Left colon (tissue), 2 donors: ENCODE measurements at regions not wholly inside any gene's neighbourhood (a gene's known extent, or its start where the extent isn't known, plus 50 kb on each side); places are given as distances from the start of the nearest gene placed in this dataset.
"Not testable (repeated sequence)": the region's sequence is repeated elsewhere in the genome, so short reads cannot be mapped to it uniquely, and the experiment has no call there.

Experiments
- ATAC-seq: fragments of 200-7000 bp; cut with Tn5 transposase; one replicate; pipeline ENCODE4 v1.9.1; 2020; ENCODE audit warnings: mild to moderate bottlenecking, moderate library complexity
- DNase-seq, 2 donors: peaks; one replicate each; pipeline ENCODE4 v3.0.0-alpha.2; 2020
- intact Hi-C, 2 donors: fragments of 100-400 bp; cut with DNase I in 1 of 2; cut with micrococcal nuclease in 1 of 2; formaldehyde crosslinking; loops; one replicate each; pipeline versions ENCODE4 v1.11.2 to v1.14.0; 2022; cut with DNase I, micrococcal nuclease
- donor health status: DM: no; HTN: no; CAD: no.
- donor health status: DM: yes; HTN: yes; CAD: no.

DNA sequence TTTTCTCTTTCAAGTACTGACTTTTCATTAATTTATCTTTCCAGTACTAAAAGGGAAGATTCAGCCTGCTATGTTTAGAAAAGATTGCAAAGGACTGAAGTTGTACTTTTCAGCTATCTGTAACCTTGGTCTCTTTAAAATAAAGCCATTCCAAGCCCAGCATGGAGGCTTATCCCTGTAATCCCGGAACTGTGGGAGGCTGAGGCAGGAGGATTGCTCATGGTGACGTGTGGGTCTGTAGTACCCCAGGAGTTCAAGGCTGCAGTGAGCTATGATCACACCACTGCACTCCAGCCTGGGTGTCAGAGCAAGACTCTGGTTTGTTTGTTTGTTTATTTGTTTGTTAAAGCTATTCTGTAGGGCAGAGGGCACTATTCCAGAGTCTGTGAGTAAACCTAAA lies 50.6 kb upstream of the TMEM170B start:
- intact Hi-C loops = no loop called here
- ATAC-seq = no peak
- no peak for DNase-seq

DNA sequence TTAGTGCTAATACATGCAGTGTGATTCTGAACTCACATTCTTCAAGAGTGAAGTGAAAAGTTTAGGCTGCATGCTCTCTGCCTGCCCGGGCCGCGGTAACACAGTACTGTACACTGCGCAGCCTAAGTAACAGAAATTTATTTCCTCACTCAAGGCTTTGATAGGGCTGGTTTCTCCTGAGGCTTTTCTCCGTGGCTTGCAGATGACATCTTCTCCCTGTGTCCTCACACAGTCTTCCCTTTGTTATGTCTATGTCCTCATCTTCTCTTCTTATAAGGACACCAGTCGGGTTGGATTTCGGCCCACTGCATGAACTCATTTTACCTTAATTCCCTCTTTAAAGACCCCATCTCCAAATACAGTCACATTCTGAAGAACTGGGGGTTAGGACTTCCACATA lies 51.1 kb upstream of the TMEM170B start:
- no peak for DNase-seq

DNA sequence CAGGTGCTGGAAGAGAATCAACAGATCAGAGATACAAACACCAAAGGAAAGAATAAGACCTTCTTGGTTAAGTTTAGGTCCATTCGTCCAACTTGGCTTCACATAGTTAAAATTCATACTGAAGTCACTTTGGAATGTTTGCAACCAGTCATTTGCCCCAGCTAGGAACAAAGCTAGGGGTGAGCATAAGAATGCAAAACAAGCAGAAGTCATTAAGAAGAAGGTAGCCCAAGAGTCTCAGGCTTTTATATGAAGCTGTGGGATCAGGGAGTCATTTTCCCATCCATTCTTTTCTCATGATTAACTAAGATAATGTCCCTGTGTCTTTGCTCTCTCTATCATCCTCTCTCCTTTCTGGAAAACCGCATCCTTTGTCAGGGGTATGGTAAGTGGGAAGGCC lies 51.5 kb upstream of the TMEM170B start:
- intact Hi-C loops = no loop called here
- no peak for DNase-seq
- ATAC-seq = no peak

More for the DNA sequence above, 51.1 kb upstream of the TMEM170B start:
- ATAC-seq = no peak
- intact Hi-C loops = no loop called here

DNA sequence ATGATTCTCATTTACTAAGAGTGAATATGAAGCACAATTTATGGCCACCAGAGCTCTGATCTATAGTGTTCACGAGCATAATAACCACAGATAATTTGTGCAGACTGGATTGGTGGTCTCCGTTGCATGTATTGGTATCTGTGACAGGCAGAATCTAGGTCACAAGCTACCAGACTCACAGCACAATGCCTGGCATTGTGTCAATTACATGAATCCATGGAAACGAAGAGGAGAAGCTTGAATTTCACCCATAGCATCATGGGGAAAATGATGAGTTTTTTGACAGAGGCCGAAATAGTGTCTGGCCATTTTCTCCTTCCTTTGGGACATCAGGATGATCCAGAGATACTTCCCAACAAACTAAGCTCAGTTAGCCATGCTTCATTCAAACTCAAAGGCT lies 52.3 kb upstream of the TMEM170B start:
- intact Hi-C loops = no loop called here
- DNase-seq (no peak), ATAC-seq (no peak)

DNA sequence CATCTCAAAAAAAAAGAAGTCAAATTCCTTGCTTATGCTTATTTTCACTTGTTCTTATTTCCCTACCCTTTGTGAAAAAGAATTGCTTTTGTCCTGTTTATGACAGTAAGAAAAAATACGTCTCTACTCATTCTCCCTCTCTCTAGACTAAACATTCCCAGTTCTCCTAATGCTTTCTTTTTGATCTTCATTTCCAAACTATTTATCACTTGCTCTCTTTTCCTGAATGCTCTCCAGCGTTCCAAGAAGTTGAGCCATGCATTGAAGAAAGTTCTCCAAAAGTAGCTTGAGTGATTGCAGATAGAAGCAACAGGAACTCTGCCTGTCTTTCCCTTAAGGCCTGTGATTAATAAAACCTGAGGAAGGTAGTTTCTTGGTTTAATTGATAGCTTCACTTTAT lies 53.1 kb upstream of the TMEM170B start:
- intact Hi-C loops = no loop called here
- no peak for ATAC-seq
- DNase-seq = no peak

DNA sequence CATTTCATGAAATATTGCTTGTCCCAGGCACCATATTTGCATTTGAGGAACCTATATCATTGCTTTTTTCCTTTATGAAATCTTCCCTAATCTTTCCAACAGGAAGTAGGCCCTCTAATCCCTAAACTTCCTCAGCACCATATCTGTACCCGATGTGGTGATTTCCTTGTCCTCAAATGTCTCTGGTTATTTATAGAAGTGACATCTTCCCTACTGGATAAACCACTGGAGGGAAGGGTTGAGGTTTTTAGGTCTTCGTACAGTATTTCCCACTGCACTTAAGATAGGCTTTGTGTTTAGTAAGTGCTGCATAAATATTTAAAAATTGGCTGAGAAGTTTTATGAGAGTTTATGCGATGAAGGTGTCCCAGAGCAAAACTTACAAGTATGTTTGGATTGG lies 54.9 kb upstream of the TMEM170B start:
- intact Hi-C loops = no loop called here
- ATAC-seq (no peak), DNase-seq (no peak)

DNA sequence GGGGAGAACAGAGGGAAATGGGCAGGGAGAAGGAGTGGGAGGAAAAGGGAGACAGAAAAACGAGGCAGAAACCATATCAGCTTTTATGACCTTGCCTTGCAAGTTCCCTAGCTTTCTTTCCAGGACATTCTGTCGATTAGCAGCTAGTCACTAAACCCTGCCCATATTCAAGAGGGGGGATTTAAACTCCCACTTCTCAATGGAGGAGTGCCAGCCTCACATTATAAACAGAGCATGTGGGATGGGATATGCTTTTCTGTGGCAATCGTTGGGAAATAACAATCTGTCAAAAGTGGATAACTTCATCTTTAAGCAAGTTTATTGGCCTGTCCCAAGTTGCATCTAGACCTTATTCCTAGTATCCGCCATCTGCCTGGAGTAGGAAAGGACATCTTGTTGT lies 57.0 kb upstream of the TMEM170B start:
- DNase-seq (no peak), ATAC-seq (no peak)
- intact Hi-C loops = no loop called here

DNA sequence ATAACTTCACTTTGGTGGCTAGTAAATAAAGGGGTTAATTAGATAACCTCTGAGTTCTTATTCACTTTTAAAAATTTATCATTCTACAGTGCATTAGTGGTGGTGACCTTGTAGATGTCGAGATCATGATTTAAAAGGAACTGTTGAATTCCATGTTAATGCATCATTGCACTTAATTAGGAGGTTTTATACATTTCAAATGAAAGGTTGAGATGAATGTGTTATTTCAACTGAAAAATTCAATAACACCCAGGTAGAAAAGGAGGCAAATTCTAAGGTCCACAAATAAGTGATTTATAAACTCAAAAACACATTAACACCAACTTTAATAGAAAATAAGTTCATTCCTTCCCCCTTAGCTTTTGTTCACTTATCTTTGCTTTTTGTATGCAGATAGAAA lies 58.3 kb upstream of the TMEM170B start:
- ATAC-seq (no peak), DNase-seq (no peak)
- intact Hi-C loops = no loop called here

DNA sequence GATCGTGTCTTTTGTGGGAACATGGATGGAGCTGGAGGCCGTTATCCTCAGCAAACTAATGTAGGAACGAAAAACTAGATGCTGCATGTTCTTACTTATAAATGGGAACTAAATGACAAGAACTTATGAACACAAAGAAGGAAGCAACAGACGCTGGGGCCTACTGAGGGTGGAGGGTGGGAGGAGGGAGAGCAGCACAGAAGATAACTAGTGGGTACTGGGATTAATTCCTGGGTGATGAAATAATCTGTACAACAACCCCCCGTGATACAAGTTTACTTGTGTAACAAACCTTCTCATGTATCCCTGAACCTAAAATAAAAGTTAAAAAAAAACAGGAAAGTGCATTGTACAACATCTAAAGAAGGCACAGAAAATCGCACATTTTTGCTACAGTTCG lies 59.0 kb upstream of the TMEM170B start:
- DNase-seq (no peak), ATAC-seq (no peak)
- intact Hi-C loops = no loop called here

DNA sequence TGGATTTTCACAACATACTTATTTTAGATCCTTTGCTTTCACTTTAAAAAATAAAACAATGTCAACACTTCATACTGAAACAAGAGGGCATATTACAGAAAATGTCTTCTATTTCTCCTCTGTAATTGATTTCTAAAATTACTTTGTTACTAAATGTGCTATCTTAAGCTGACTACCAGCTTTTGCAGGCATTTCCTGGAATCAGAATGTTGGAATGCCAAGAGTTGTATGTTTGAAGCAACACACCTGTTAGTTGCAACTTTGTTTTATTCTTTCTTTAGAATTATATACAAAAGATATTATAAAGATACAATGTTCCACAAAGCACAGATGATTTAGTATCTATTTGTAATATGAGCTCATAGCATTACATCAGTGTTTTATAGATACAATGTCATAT lies 62.5 kb upstream of the TMEM170B start:
- intact Hi-C loops = no loop called here
- DNase-seq (no peak), ATAC-seq (no peak)

DNA sequence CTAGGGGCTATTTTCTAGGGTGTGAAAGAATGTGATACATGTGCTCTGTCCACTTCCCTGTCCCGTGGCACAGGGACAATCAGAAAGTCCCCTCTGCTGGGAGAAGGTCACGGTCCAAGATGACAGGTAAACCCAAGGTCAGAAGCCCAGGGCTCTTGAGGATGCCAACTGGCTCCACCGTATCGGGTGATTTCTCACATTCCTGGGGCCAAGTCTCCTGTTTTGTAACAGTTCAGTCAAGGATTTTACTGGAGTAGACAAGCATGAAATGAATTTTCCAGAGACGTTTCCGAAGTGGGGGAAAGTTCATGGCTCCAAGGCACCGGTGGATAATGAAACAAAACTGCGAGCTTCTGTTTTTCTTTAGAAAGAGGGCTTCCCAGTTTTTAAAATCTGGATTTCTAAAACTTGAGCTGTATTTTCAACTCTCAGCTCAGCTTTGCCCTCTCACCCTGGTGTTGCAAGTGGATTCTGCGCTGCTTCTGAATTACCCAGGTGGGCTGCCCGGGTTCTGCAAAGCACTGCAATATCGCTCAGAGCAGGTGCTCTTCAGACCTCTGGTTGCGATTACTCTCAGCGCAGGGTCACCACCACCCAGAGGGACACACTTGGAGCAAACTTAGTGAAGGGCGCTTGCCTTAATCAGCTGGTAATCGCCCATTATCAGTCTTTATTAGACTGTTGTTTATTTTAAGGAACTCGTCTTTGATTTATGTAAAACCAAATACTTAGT lies 64.4 kb upstream of the TMEM170B start:
- no peak for DNase-seq
- intact Hi-C loops = no loop called here
- no peak for ATAC-seq

DNA sequence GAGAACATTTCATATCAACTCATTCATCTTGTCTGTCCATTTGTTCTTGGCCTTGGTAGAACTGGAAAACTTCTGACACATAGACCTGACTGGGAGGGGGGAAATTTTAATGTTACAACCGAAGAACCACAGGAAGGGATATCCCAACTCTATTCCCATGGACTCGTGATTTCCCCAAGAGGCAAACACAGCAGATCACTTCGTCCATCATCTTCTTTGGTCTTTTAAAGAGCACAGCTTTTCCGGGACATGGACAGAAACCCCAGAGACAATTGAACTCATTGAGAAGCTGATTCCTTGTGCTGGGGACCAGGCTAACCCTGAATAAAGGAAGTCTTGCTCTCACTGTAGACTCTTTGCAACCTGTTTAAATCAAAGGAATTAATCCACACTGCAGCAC lies 66.3 kb upstream of the TMEM170B start:
- intact Hi-C loops = no loop called here
- DNase-seq (no peak), ATAC-seq (no peak)

DNA sequence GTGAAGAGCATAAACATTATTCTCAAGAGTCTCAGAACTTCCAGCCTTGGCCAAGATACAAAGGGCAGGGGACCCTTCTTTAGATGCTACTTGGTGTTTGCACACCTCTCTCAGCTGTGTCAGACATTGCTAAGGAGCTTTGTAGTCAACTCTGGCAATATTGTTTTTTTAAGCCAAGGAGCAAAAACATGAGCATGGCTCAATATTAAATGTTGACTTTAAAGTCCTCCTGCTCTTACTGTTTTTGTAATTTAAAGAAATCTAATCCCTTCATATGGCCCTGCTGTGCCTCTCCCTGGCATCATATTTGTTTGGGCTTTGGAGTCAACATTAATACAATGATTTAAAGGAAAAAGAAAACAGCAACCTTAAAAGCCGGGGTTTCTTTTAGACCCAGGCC lies 67.9 kb upstream of the TMEM170B start:
- DNase-seq = no peak
- no peak for ATAC-seq
- intact Hi-C loops = no loop called here

DNA sequence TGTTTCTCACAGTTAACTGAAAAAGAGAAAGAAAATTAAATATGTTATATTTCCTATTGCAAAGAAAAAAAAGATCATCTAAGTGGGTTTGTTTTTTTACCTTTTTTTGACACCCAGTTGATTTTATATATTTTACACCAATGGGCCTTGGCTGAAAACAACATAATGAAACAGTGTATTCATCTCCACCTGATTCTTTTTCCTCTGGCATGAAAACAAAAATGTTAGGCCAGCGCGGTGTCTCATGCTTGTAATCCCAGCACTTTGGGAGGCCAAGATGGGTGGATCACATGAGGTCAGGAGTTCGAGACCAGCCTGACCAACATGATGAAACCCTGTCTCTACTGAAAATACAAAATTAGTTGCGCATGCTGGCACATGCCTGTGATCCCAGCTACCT lies 69.3 kb upstream of the TMEM170B start:
- ATAC-seq, DNase-seq, intact Hi-C loops: not testable (repeated sequence)

DNA sequence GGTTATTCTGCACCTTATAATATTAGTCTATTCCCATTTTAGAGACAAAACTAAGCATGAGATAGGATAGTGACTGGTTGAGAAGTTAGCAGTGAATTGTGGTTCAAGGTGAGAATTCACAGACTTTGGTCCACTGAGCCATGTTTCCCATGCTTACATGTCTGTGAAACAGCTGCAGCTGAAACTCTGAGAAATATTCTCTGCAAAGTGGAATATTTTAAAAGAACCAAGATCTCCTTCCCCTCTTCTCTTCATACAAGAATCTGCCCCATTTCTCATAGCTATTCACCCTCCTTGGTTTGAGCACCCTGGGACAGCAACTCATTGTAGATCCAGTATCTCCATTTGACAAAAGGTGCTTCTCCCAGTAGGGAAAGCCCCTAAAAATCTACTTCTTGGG lies 70.2 kb upstream of the TMEM170B start:
- ATAC-seq (no peak), DNase-seq (no peak)
- intact Hi-C loops = no loop called here

DNA sequence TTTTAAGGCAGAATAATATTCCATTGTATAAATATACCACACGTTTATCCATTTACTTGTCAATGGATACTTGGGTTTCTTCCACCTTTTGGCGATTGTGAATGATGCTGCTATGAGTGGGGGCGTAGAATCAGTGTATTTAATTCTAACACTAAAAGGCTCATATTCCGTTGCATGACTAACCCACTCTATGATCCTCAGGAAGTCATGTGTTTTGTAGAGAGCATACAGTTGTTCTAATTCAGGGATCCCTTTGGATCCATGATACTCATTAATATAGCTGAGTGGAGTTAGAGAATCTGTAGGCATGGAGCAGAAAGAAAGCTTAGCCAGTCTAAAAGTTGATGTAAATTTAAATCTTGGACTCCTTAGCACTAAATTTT lies 74.2 kb upstream of the TMEM170B start:
- intact Hi-C loops = no loop called here
- no peak for ATAC-seq
- no peak for DNase-seq

DNA sequence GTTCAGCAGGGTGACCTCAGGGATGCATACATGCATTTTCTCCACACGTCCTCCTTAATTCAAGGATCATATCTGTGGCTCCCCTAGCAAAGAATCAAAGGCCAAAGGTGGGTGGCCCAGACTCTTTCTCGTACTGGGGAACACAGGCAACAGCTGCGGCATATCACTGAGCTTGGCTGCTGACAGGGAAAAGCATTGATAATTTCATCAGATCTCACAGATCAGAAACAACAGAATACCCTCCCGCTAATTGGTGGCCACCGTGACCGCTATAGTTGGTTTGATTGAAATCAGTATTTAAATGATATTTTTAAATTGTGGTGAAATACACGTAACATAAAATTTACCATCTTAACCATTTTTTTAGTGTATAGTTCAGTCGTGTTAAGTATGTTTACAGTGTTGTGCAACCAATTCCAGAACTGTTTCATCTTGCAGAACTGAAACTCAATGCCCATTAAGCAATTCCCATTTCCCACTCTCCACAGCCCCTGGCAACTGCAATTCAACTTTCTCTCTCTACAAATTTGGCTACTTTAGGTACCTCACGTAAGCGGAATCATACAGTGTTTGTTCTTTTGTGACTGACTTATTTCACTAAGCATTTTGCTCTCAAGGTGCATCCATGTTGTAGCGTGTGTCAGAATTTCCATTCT lies 74.7 kb upstream of the TMEM170B start:
- DNase-seq (no peak), ATAC-seq (no peak)

DNA sequence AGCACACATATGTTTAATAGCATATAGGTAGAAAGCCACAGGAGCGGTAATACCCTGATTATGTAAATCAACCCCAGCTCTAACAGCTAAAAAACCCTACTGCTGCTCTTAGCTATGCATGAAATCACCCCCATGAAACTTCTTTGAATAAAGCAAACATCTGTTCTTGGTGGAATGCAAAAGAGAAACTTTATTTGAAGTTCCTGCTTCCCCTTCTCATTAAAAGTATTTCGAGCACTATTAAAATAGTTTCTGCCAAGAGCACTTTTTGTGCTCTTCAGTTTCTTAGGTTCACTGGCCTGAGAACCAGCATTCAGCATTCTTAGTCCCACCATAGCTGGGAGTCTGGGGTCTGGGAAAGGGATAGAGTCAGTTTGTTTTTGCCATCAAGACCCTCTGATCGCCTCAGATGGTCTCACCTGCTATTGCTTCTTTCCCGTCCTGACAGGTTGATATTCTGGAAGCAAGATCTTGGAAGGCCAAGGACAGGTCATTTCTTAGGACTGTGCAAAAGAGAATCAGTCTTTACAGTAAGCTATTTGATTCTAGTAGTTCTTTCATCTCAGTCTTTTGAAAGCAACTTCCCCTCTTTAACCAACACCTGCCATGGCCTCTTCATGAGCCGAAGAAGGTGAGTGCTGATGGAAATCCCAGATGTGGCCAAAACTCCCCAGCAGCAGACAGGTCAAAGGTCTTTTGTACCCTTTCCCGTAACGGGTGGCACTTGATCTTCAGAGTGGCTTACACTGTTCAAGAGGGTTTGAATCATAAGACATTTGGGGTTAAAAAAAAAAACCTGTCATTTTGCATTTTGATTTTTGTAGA lies 76.5 kb upstream of the TMEM170B start:
- no peak for DNase-seq
- intact Hi-C loops = no loop called here
- ATAC-seq = no peak

More for the DNA sequence above, 74.7 kb upstream of the TMEM170B start:
- intact Hi-C loops = no loop called here

DNA sequence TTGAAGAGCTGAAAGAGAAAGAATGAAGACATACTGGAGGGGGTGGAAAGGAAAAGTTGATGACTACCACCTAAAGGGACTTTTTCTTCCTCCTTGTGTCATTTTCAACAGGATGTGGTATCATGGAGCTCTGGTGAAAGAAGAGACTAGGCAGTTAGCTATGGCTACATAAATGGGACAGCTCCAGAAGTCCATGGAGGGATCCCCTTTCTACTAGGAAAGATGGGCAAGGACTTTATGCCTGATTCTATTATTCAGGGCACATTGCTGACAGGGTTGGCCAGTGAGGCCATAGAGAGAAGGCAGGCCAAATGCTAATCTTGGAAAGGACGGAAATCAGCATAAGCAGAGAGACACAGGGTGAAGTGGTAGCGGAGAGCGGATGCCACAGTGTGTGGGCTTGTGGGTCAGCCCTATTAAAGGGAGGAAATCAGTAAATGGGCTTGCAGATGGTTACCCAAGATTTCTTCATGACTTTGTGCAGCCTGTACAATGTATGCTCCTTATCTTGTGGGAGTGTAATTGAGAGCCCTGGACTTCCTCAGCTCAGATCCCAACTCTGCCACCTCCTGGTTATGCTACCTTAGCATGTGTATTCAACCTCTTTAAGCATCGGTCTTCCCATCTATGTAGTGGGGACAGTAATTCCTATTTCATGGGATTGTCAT lies 77.4 kb upstream of the TMEM170B start:
- intact Hi-C loops = no loop called here
- DNase-seq (peak in 1 of 2 donors; percentile 31), ATAC-seq (peak; percentile 90)
